ENCODE measurements at regions not wholly inside any gene's neighbourhood (a gene's known extent, or its start where the extent isn't known, plus 50 kb on each side); places are given as distances from the start of the nearest gene placed in this dataset.

GRCh38 chr12:18970603-18971002 is 158.9 kb upstream of the PLEKHA5 start:
- TF ChIP-seq CTCF (IDR thresholded peaks at IDR 0.05; ENCODE audit: extremely low read depth in 1 of 2, insufficient read depth in 1 of 2, low read depth in 1 of 2, low read length in 2 of 2) (no peak), MAX (IDR thresholded peaks at IDR 0.05; ENCODE audit: insufficient read depth, insufficient read length) (no peak), JUN (IDR thresholded peaks at IDR 0.05; ENCODE audit: borderline replicate concordance, insufficient read depth, insufficient read length, low read depth) (no peak), POLR2AphosphoS5 (IDR thresholded peaks at IDR 0.05; ENCODE audit: insufficient read depth, low read depth, low read length) (no peak), POLR2A (IDR thresholded peaks at IDR 0.05; ENCODE audit: low read depth, low read length) (no peak)
